ENCODE measurements at regions not wholly inside any gene's neighbourhood (a gene's known extent, or its start where the extent isn't known, plus 50 kb on each side); places are given as distances from the start of the nearest gene placed in this dataset.

DNA sequence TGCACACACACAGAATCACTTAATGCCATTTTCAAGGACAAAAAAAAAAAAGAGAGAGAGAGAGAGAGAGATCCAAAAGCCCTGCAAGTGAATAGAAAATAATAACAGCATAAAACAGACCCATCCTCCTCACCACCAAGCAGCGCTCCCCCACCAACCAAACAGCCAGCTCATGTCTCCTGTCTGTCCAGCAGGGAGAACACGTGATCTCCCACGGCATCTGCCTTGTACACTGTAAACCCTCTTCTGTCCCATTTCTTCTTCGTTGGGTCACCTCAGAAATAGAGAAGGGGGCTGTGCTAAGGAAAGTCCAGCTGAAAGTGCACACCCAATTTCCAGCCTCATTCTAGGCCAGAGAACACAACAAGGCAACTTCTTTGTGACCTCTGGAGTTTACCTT is 222.5 kb downstream of the EXOC5 start:
- TF ChIP-seq POLR2A (IDR thresholded peaks at IDR 0.05; ENCODE audit: extremely low read depth, insufficient read length) (no peak), MYC (IDR thresholded peaks at IDR 0.05; ENCODE audit: low read depth, low read length) (no peak)
- TF ChIP-seq, protein P1, sequence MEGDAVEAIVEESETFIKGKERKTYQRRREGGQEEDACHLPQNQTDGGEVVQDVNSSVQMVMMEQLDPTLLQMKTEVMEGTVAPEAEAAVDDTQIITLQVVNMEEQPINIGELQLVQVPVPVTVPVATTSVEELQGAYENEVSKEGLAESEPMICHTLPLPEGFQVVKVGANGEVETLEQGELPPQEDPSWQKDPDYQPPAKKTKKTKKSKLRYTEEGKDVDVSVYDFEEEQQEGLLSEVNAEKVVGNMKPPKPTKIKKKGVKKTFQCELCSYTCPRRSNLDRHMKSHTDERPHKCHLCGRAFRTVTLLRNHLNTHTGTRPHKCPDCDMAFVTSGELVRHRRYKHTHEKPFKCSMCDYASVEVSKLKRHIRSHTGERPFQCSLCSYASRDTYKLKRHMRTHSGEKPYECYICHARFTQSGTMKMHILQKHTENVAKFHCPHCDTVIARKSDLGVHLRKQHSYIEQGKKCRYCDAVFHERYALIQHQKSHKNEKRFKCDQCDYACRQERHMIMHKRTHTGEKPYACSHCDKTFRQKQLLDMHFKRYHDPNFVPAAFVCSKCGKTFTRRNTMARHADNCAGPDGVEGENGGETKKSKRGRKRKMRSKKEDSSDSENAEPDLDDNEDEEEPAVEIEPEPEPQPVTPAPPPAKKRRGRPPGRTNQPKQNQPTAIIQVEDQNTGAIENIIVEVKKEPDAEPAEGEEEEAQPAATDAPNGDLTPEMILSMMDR (IDR thresholded peaks at IDR 0.05; ENCODE audit: low read depth, low read length), result no peak
